DMS53 (cell line): ENCODE measurements at regions not wholly inside any gene's neighbourhood (a gene's known extent, or its start where the extent isn't known, plus 50 kb on each side); places are given as distances from the start of the nearest gene placed in this dataset.
"Not testable (repeated sequence)": the region's sequence is repeated elsewhere in the genome, so short reads cannot be mapped to it uniquely, and the experiment has no call there.

Experiments used
- DNase-seq: peaks from one replicate; lab custom pipeline; 2025; lab: John Stamatoyannopoulos, UW

DNA sequence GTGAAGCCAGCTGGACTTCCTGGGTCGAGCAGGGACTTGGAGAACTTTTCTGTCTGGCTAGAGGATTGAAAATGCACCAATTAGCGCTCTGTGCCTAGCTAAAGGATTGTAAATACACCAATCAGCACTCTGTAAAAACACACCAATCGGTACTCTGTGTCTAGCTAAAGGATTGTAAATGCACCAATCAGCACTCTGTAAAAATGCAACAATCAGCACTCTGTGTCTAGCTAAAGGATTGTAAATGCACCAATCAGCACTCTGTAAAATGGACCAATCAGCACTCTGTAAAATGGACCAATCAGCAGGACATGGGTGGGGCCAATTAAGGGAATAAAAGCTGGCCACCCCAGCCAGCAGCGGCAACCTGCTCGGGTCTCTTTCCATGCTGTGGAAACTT lies 97.3 kb upstream of the GALNT15 start:
- not testable (repeated sequence) for DNase-seq

DNA sequence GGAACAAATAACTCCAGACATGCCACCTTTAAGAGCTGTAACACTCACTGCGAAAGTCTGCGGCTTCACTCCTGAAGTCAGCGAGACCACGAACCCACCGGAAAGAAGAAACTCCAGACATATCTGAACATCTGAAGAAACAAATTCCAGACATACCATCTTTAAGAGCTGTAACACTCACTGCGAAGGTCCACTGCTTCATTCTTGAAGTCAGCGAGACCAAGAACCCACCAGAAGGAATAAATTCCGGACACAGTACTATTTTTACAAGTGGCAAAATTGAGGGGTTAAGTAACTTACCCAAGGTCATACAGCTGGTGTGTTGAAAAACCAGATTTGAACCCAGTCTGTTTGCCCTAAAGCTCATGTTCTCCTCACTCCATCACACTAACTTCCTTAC lies 96.8 kb upstream of the GALNT15 start:
- DNase-seq, result not testable (repeated sequence)

DNA sequence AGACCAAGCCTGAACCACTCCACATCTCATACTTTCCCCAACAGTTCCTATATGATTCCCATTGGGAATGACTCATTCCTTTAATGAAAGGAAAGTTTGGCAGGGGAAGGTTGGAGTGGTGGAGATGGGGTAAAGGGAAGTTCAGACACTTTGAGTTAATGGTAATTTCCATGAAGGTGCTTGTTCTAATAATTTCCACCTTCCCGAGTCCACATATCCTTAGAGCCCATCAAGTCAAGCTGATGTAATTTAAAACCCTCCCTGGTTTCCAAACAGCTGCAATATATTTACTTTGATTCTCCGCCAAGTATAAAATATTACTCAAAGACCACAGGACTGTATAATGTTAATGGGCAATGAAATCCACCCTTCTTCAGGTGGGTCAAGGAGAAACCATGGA lies 95.0 kb upstream of the GALNT15 start:
- peak; percentile 3 for DNase-seq

GRCh38 chr3:16081661-16082060 lies 92.8 kb upstream of the GALNT15 start:
- DNase-seq, result no peak

- DNase-seq, result no peak
Measured at GRCh38 chr3:16084887-16085286, 89.6 kb upstream of the GALNT15 start.

GRCh38 chr3:16085410-16085809 lies 89.1 kb upstream of the GALNT15 start:
- DNase-seq, result no peak

DNA sequence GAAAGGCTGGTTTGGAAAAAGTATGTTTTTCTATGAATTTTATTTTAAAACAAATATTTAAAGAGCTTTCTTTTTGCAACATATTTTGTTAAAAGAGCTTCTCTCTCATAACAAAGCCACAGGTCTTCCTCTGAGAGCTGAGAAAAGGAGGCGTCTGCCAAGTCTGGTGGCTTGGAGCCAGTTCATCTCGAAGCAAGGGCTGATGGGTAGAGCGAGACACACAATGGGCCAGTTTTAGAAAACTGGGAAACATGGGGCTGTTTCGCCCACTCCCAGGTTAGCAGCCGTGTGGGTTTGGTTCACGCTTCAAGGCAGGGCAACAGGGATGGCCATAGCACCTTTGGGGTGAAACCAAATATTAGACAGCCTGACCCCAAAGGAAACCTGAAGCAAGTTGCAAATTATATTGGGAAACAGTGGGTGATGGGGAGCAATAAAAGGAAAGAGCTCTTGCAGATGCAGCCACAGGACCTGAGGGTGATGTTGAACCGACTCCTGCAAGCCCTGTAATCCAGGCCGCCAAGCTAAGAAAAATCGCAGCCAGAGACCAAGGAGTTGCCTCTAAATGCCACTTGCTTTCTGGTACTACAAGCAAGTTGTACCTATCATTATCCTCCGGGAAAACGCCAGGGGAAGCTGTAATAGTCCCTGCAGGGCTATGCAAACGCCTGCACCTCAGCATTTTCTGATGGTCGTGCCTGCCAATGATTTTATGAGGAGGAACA lies 88.4 kb upstream of the GALNT15 start:
- DNase-seq, result no peak

DNA sequence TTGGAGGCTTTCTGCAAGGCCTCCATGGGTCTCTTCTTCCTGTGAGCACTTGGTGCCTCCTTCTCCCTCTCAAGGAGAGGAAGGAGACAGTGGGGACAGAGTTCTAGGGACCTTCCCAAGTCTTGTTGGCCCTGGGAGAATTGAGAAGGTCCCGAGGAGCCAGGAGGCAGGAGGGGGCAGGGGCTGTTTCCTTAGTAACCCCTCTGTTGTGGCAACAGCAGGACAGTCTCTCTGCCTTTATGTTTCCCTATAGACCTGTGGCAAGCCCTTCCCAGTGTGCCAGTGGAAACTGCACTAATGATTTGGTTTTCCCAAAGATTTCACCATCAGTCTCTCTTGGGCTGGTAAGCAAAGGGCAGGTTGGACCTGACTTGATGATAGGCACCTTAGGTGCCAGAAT lies 87.8 kb upstream of the GALNT15 start:
- DNase-seq, result no peak

- DNase-seq, result no peak
Measured at GRCh38 chr3:16088496-16088895, 86.0 kb upstream of the GALNT15 start.

- no peak for DNase-seq
Measured at GRCh38 chr3:16089521-16089920, 85.0 kb upstream of the GALNT15 start.

DNA sequence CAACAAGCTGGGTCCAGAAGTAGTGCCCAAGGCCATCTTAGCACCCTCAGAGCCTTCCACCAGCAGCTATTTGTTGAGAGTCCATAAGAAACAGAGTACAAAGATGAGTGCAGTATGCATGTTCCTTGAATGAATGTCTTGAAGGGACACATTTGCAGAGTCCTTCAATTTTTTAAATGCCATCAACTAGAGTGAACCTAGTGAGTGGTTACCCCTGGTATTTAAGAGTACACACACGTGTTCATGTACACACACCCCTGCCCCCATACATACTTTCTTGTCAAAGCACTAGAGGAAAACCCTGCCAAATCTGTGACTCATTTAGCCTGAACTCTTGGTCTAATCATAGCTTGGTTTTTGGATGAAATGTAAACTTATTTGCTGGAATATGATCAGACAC lies 84.5 kb upstream of the GALNT15 start:
- no peak for DNase-seq

GRCh38 chr3:16090706-16091105 lies 83.8 kb upstream of the GALNT15 start:
- no peak for DNase-seq

DNA sequence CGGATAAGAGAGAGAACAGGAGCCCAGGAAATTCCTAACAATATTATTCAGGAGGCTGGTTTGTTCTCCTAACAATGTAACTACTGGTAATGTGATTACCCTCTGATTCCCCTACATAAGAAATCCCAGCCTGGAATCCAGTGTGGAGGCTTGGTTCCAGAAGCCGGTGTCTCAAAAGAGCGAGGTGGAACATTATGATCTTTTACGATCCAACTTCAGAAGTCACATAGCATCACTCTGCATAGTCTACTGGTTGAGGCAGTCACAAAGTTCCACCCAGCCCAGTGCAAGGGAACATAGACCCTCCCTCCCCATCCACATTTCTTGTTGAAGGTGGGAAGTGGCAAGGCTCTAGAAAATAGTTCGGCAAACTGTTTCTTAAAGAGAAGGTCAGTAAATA lies 81.6 kb upstream of the GALNT15 start:
- no peak for DNase-seq

DNA sequence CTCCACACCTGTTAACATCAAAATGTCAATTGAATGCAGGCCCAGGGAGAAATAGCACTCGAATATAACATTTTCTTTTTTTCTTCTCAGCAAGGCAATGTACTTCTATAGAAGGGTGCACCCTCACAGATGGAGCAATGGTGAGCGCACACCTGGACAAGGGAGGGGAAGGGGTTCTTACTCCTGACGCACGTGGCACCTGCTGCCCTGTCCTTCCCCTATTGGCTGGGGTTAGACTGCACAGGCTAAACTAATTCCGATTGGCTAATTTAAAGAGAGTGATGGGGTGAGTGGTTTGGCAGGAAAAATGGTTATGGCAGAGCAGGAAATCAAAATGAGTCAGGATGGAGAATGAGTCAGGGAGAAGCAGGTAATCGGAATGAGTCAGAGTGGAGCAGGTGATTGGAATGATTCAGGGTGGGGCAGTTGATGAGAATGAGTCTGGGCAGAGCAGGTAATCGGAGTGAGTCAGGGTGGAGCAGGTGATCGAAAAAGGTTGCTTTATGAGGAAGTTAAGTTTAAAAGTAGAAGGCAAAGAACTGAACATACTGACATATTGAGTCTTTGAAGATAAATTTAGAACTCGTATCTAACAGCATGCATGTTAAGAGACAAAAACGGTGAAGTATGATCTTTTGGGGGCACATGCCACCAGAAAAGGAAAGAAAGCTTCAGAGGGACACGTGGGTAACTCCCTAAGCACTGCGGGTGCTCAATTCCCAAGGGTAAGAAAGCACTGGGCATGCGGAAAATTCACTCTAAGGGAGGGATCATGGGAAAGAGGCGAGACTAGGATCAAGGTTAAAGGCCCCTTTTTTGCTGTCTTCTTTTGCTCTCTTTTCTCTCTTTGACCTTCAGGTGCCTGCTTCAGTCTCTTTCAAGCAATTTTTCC lies 72.9 kb upstream of the GALNT15 start:
- peak; percentile 78 for DNase-seq

- DNase-seq, result no peak
Measured at GRCh38 chr3:16102187-16102561, 72.3 kb upstream of the GALNT15 start.

DNA sequence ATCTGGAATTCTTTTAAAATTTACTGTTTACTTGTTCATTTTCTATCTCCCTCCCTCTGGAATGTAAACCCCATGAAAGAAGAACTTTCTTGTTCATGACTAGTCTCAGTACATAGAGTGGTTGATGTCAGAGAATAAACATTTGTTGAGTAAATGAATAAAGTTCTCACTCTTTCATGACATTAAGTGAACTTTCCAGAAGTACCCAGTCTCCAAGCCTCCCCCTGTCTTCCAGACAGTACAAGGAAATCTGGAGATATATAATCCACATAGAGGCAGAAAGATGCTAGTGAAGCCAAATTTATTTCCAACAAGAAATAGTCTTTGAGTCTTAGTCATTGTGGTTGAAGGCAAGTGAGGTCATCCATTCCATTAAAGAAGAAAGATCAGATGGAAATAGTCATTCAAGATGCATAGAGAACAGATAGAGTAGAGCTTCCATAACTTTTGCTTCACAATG lies 71.5 kb upstream of the GALNT15 start:
- peak; percentile 3 for DNase-seq

- no peak for DNase-seq
Measured at GRCh38 chr3:16103472-16103871, 71.0 kb upstream of the GALNT15 start.

GRCh38 chr3:16104156-16104555 lies 70.3 kb upstream of the GALNT15 start:
- DNase-seq, result no peak

GRCh38 chr3:16106050-16106449 lies 68.4 kb upstream of the GALNT15 start:
- DNase-seq, result no peak

DNA sequence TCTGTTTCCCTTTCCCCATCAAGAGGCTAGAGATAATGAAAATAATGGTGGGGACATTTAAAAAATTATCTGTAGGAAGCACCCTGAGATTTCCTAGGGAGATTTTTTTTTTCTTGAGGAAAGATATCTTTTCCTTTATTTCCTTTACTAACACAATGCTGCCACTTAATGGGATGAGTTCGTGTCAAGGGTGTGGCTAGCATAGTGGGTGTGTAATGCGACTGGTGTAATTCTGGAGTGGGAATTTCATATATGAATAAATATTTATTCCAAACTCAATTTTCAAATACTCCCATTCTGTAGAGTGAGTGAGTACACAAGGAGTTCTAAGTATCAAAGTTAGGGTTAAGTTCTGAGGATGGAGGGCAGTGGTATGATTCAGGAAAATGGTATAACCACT lies 66.1 kb upstream of the GALNT15 start:
- no peak for DNase-seq

- no peak for DNase-seq
Measured at GRCh38 chr3:16109929-16110328, 64.6 kb upstream of the GALNT15 start.

DNA sequence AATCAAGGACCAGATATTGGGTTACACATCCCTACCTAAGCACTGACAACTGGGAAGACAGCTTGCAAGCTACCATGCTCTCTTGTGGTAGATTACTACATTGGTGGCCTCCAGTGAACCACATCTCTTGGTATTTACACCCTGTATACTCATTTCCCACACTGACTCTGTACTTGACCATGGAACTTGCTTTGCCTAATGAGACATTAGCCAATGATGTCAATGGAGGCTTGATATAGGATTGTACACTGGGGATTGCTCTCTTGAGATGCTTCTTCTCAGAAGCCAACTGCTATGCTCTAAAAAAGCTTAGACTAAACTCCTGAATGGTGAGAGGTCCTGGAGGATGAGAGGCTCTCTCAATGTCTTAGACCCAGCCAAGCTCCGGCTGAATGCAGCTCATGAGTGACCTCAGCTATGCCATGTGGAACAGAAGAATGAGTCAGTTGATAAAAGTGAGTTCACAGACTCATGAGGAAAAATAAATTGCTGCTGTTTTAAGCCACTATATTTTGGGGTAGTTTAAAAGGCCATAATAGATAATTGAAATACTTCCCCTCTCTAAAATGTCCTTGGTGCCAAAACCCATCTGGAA lies 61.5 kb upstream of the GALNT15 start:
- no peak for DNase-seq

GRCh38 chr3:16113704-16114103 lies 60.8 kb upstream of the GALNT15 start:
- no peak for DNase-seq
